ENCODE measurements at regions not wholly inside any gene's neighbourhood (a gene's known extent, or its start where the extent isn't known, plus 50 kb on each side); places are given as distances from the start of the nearest gene placed in this dataset.

DNA sequence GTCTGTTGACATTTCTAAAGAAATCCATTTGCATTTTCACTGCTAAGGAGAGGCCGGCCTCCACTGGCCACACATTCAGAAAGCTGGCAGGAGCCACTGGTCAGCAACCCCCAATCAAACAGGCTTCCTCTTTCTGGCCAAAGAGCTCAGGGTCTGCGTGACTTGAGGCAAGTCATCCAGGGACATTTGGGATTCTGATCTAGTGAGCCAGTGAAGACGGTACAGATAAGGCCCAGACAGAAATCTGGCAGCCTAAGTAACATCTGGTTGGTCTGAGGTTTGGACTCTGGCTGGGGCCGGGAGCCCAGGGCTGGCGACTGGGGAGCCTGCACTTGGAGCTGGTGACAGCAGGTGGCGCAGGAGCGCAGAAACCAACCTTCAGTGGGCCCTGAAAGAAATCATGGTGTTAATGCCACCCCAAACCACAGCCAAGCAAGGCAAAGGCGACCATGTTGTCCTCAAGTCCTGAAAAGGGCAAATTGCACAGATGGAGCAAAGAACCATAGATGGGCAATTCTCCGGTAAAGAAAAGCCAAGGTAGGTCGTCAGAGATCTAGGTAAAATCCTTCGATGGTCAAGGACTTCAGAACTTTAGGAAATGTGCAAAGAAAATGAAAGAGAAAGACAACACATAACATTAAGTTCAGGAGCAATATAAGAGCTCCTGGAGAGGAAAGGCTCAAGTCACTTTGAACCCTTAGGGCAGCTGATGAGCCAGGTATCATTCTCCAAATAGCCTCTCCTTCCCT lies 99.4 kb upstream of the BLID start:
- TF ChIP-seq RELA (CRISPR knock-in tag; IDR thresholded peaks at IDR 0.05; ENCODE audit: borderline replicate concordance), result no peak
- no peak for TF ChIP-seq ELF4 (CRISPR knock-in tag; IDR thresholded peaks at IDR 0.05; ENCODE audit: low read depth)
- TF ChIP-seq NR3C1 (CRISPR knock-in tag; conservative IDR thresholded peaks at IDR 0.05; ENCODE audit: low read depth), result no peak
- TF ChIP-seq, protein P1, sequence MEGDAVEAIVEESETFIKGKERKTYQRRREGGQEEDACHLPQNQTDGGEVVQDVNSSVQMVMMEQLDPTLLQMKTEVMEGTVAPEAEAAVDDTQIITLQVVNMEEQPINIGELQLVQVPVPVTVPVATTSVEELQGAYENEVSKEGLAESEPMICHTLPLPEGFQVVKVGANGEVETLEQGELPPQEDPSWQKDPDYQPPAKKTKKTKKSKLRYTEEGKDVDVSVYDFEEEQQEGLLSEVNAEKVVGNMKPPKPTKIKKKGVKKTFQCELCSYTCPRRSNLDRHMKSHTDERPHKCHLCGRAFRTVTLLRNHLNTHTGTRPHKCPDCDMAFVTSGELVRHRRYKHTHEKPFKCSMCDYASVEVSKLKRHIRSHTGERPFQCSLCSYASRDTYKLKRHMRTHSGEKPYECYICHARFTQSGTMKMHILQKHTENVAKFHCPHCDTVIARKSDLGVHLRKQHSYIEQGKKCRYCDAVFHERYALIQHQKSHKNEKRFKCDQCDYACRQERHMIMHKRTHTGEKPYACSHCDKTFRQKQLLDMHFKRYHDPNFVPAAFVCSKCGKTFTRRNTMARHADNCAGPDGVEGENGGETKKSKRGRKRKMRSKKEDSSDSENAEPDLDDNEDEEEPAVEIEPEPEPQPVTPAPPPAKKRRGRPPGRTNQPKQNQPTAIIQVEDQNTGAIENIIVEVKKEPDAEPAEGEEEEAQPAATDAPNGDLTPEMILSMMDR (IDR thresholded peaks at IDR 0.05), result peak; percentile 80
- TF ChIP-seq FOXP4 (CRISPR knock-in tag; IDR thresholded peaks at IDR 0.05), result no peak
- TF ChIP-seq TCF7 (CRISPR knock-in tag; IDR thresholded peaks at IDR 0.05; ENCODE audit: low read depth), result no peak
- TF ChIP-seq SP1 (CRISPR knock-in tag; conservative IDR thresholded peaks at IDR 0.05), result no peak
- TF ChIP-seq OVOL2 (CRISPR knock-in tag; IDR thresholded peaks at IDR 0.05; ENCODE audit: borderline replicate concordance), result no peak
- TF ChIP-seq AFF4 (CRISPR knock-in tag; IDR thresholded peaks at IDR 0.05; ENCODE audit: borderline replicate concordance), result no peak
- TF ChIP-seq, protein P2, sequence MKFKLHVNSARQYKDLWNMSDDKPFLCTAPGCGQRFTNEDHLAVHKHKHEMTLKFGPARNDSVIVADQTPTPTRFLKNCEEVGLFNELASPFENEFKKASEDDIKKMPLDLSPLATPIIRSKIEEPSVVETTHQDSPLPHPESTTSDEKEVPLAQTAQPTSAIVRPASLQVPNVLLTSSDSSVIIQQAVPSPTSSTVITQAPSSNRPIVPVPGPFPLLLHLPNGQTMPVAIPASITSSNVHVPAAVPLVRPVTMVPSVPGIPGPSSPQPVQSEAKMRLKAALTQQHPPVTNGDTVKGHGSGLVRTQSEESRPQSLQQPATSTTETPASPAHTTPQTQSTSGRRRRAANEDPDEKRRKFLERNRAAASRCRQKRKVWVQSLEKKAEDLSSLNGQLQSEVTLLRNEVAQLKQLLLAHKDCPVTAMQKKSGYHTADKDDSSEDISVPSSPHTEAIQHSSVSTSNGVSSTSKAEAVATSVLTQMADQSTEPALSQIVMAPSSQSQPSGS (CRISPR knock-in tag; IDR thresholded peaks at IDR 0.05; ENCODE audit: borderline replicate concordance, low read depth), result no peak
- TF ChIP-seq ZNF317 (CRISPR knock-in tag; IDR thresholded peaks at IDR 0.05; ENCODE audit: borderline replicate concordance, low read depth), result no peak
- TF ChIP-seq TP53 (CRISPR knock-in tag; IDR thresholded peaks at IDR 0.05), result no peak

Data from WTC11 (cell line).